CD14-positive monocyte (primary cell): ENCODE measurements at regions not wholly inside any gene's neighbourhood (a gene's known extent, or its start where the extent isn't known, plus 50 kb on each side); places are given as distances from the start of the nearest gene placed in this dataset.

Experiments used
- DNase-seq, 3 donors: peaks; one replicate each; pipeline ENCODE4 v3.0.0-alpha.2; 2011 to 2022
- H2AFZ ChIP-seq: 2 replicates; pipeline ENCODE4 v1.6.0; 2012; ENCODE audit warnings: mild to moderate bottlenecking, low read depth, low read length, inconsistent platforms; ENCODE audit not compliant: insufficient read depth, poor library complexity, severe bottlenecking
- H3K27ac ChIP-seq, 2 donors: 1 replicate in 1 of 2; 2 replicates in 1 of 2; pipeline ENCODE4 v1.5.1; 2012 to 2013; ENCODE audit warnings: low read length in 2 of 2, control low read depth in 1 of 2, inconsistent platforms in 1 of 2, low read depth in 1 of 2, mild to moderate bottlenecking in 1 of 2
- H3K27me3 ChIP-seq, 2 donors: one replicate each; pipeline versions ENCODE4 v1.6.0 to v1.6.1; 2011 to 2013; ENCODE audit warnings: low read length in 2 of 2; ENCODE audit not compliant: control insufficient read depth in 2 of 2, insufficient read depth in 2 of 2
- H3K36me3 ChIP-seq, 2 donors: replicated peaks in 1 of 2; 1 replicate in 1 of 2; 2 replicates in 1 of 2; pipeline versions ENCODE4 v1.5.1 to v1.6.1; 2012 to 2013; ENCODE audit warnings: low read length in 2 of 2, control low read depth in 1 of 2, inconsistent platforms in 1 of 2, mild to moderate bottlenecking in 1 of 2; ENCODE audit not compliant: insufficient read depth in 2 of 2, control insufficient read depth in 1 of 2
- H3K4me1 ChIP-seq, 2 donors: 1 replicate in 1 of 2; 2 replicates in 1 of 2; pipeline versions ENCODE4 v1.5.1 to v1.6.1; 2012 to 2013; ENCODE audit warnings: low read length in 2 of 2, control low read depth in 1 of 2, inconsistent platforms in 1 of 2, mild to moderate bottlenecking in 1 of 2, moderate library complexity in 1 of 2; ENCODE audit not compliant: insufficient read depth in 2 of 2, control insufficient read depth in 1 of 2
- H3K4me2 ChIP-seq: replicated peaks from 2 replicates; pipeline ENCODE3; 2012; ENCODE audit warnings: low read length, moderate library complexity, mild to moderate bottlenecking; ENCODE audit not compliant: poor library complexity, severe bottlenecking; ENCODE audit errors: extremely low read depth
- H3K4me3 ChIP-seq, 3 experiments: fragments of 200-600 bp in 1 of 3; sonication (generic) in 1 of 3; replicated peaks in 1 of 3; 1 replicate in 2 of 3; 2 replicates in 1 of 3; pipeline ENCODE4 v1.5.1; 2011 to 2013; ENCODE audit warnings: low read length in 3 of 3, mild to moderate bottlenecking in 3 of 3, control low read depth in 2 of 3, low read depth in 2 of 3, inconsistent platforms in 1 of 3, moderate library complexity in 1 of 3
- H3K79me2 ChIP-seq: 2 replicates; pipeline ENCODE4 v1.6.0; 2012; ENCODE audit warnings: mild to moderate bottlenecking, control low read depth, inconsistent platforms, low read length, moderate library complexity; ENCODE audit not compliant: insufficient read depth
- H3K9ac ChIP-seq: 2 replicates; pipeline ENCODE4 v1.6.0; 2017; ENCODE audit warnings: low read length, mild to moderate bottlenecking; ENCODE audit not compliant: insufficient read depth, poor library complexity, severe bottlenecking
- H3K9me3 ChIP-seq, 2 donors: replicated peaks in 1 of 2; 1 replicate in 1 of 2; 2 replicates in 1 of 2; pipeline versions ENCODE4 v1.5.1 to v1.6.1; 2012 to 2013; ENCODE audit warnings: low read length in 2 of 2, control low read depth in 1 of 2; ENCODE audit not compliant: control insufficient read depth in 1 of 2, insufficient read depth in 1 of 2
- H4K20me1 ChIP-seq: 2 replicates; pipeline ENCODE4 v1.6.0; 2012; ENCODE audit warnings: mild to moderate bottlenecking, low read length, control low read depth, moderate library complexity; ENCODE audit not compliant: insufficient read depth
- H3K27ac Mint-ChIP-seq, 7 donors: one replicate each; pipeline ENCODE4 v1.8.0; 2020; ENCODE audit warnings: mild to moderate bottlenecking in 7 of 7, mixed read lengths in 7 of 7, moderate library complexity in 6 of 7, inconsistent platforms in 2 of 7
- H3K27me3 Mint-ChIP-seq, 3 donors: one replicate each; pipeline ENCODE4 v1.8.0; 2021 to 2022; ENCODE audit warnings: low read depth in 3 of 3, mild to moderate bottlenecking in 3 of 3, mixed read lengths in 3 of 3, moderate library complexity in 3 of 3, inconsistent platforms in 1 of 3
- H3K36me3 Mint-ChIP-seq, 2 donors: one replicate each; pipeline ENCODE4 v1.8.0; 2020; ENCODE audit warnings: mixed read lengths in 2 of 2, inconsistent platforms in 1 of 2, mild to moderate bottlenecking in 1 of 2
- H3K4me1 Mint-ChIP-seq: one replicate; pipeline ENCODE4 v1.8.0; 2020; ENCODE audit warnings: mild to moderate bottlenecking, mixed read lengths
- H3K4me3 Mint-ChIP-seq, 2 donors: one replicate each; pipeline ENCODE4 v1.8.0; 2020; ENCODE audit warnings: mild to moderate bottlenecking in 2 of 2, mixed read lengths in 2 of 2, moderate library complexity in 1 of 2
- H3K9me3 Mint-ChIP-seq, 7 donors: one replicate each; pipeline ENCODE4 v1.8.0; 2020 to 2022; ENCODE audit warnings: mixed read lengths in 7 of 7, mild to moderate bottlenecking in 6 of 7, moderate library complexity in 6 of 7, inconsistent platforms in 2 of 7
- CTCF ChIP-seq: fragments of 200-600 bp; IDR thresholded peaks from one replicate; pipeline ENCODE4 v1.8.0; 2022; ENCODE audit warnings: antibody characterized with exemption, mild to moderate bottlenecking
- intact Hi-C, 2 donors: fragments of 100-400 bp; cut with micrococcal nuclease; formaldehyde crosslinking; loops; one replicate each; pipeline versions ENCODE4 v1.15.0 to v1.15.1; 2023

- no peaks in the 10 kb centered on the region for H3K27me3 ChIP-seq
- H3K27ac ChIP-seq, result no peak overlapping the region
- no peak overlapping the region for H3K4me3 ChIP-seq
- Mint-ChIP-seq H3K27ac (no peak overlapping the region), H3K4me1 (no peaks in the 10 kb centered on the region), H3K4me3 (no peak overlapping the region), H3K9me3 (peaks cover 0 to 6% (median 2%) of the 10 kb centered on the region in 7 donors), H3K27me3 (peaks cover 0 to 10% (median 0%) of the 10 kb centered on the region in 3 donors), H3K36me3 (no peaks in the 10 kb centered on the region)
- no peak overlapping the region for H2AFZ ChIP-seq
- H3K9ac ChIP-seq, result no peak overlapping the region
- no peaks in the 10 kb centered on the region for H3K4me1 ChIP-seq
- H3K36me3 ChIP-seq, result no peaks in the 10 kb centered on the region
- H3K9me3 ChIP-seq, result no peaks in the 10 kb centered on the region
- intact Hi-C loops, result no loop called here
- TF ChIP-seq CTCF, result no peak
- no peaks in the 10 kb centered on the region for H3K79me2 ChIP-seq
- H4K20me1 ChIP-seq, result no peaks in the 10 kb centered on the region
- no peak overlapping the region for H3K4me2 ChIP-seq
- DNase-seq, result no peak
Observed at GRCh38 chrX:112913807-112914206, 73.2 kb upstream of the AMOT start.

- no peaks in the 10 kb centered on the region for H3K9me3 ChIP-seq
- intact Hi-C loops, result no loop called here
- no peaks in the 10 kb centered on the region for H3K79me2 ChIP-seq
- H3K9ac ChIP-seq, result no peak overlapping the region
- H2AFZ ChIP-seq, result no peak overlapping the region
- no peaks in the 10 kb centered on the region for H3K27me3 ChIP-seq
- Mint-ChIP-seq H3K4me3 (no peak overlapping the region), H3K27me3 (peaks cover 0 to 7% (median 0%) of the 10 kb centered on the region in 3 donors), H3K9me3 (peaks cover 0 to 2% (median 0%) of the 10 kb centered on the region in 7 donors), H3K27ac (no peak overlapping the region), H3K4me1 (no peaks in the 10 kb centered on the region), H3K36me3 (no peaks in the 10 kb centered on the region)
- no peak overlapping the region for H3K4me2 ChIP-seq
- no peak for DNase-seq
- no peaks in the 10 kb centered on the region for H3K36me3 ChIP-seq
- no peaks in the 10 kb centered on the region for H3K4me1 ChIP-seq
- H3K27ac ChIP-seq, result no peak overlapping the region
- H4K20me1 ChIP-seq, result no peaks in the 10 kb centered on the region
- H3K4me3 ChIP-seq, result no peak overlapping the region
- no peak for TF ChIP-seq CTCF
Observed at GRCh38 chrX:112910418-112910817, 69.8 kb upstream of the AMOT start.
